ENCODE measurements at regions not wholly inside any gene's neighbourhood (a gene's known extent, or its start where the extent isn't known, plus 50 kb on each side); places are given as distances from the start of the nearest gene placed in this dataset.

GRCh38 chr12:115240251-115240650, 556.3 kb upstream of the TBX3 start:
- peaks cover 60% of the 10 kb centered on the region for H3K27me3 Mint-ChIP-seq
- DNase-seq (ENCODE audit: low spot score, unreplicated experiment), result no peak
- no peak overlapping the region for H3K27ac Mint-ChIP-seq
- no peak overlapping the region for H3K4me3 Mint-ChIP-seq (ENCODE audit: low read depth)
- no peaks in the 10 kb centered on the region for H3K9me3 Mint-ChIP-seq (ENCODE audit: low read depth)
- H3K36me3 Mint-ChIP-seq (ENCODE audit: insufficient read depth), result no peaks in the 10 kb centered on the region
- TF ChIP-seq CTCF (IDR thresholded peaks at IDR 0.05; ENCODE audit: unreplicated experiment), result no peak
- peaks cover 4% of the 10 kb centered on the region for H3K4me1 Mint-ChIP-seq (ENCODE audit: low read depth)

GRCh38 chr12:115235880-115236279, 551.9 kb upstream of the TBX3 start:
- Mint-ChIP-seq H3K27ac (no peak overlapping the region), H3K9me3 (ENCODE audit: low read depth) (no peaks in the 10 kb centered on the region), H3K36me3 (ENCODE audit: insufficient read depth) (no peaks in the 10 kb centered on the region), H3K4me3 (ENCODE audit: low read depth) (no peak overlapping the region), H3K4me1 (ENCODE audit: low read depth) (no peaks in the 10 kb centered on the region), H3K27me3 (peaks cover 39% of the 10 kb centered on the region)
- no peak for TF ChIP-seq CTCF (IDR thresholded peaks at IDR 0.05; ENCODE audit: unreplicated experiment)
- no peak for DNase-seq (ENCODE audit: low spot score, unreplicated experiment)

GRCh38 chr12:115233891-115234543, 550.0 kb upstream of the TBX3 start:
- Mint-ChIP-seq H3K27me3 (peaks cover 23% of the 10 kb centered on the region), H3K4me3 (ENCODE audit: low read depth) (no peak overlapping the region), H3K9me3 (ENCODE audit: low read depth) (no peaks in the 10 kb centered on the region), H3K27ac (no peak overlapping the region), H3K36me3 (ENCODE audit: insufficient read depth) (no peaks in the 10 kb centered on the region), H3K4me1 (ENCODE audit: low read depth) (no peaks in the 10 kb centered on the region)
- TF ChIP-seq CTCF (IDR thresholded peaks at IDR 0.05; ENCODE audit: unreplicated experiment), result no peak
- DNase-seq (ENCODE audit: low spot score, unreplicated experiment), result no peak

- H3K27me3 Mint-ChIP-seq, result peaks cover 18% of the 10 kb centered on the region
- H3K4me3 Mint-ChIP-seq (ENCODE audit: low read depth), result no peak overlapping the region
- DNase-seq (ENCODE audit: low spot score, unreplicated experiment), result no peak
- H3K36me3 Mint-ChIP-seq (ENCODE audit: insufficient read depth), result no peaks in the 10 kb centered on the region
- TF ChIP-seq CTCF (IDR thresholded peaks at IDR 0.05; ENCODE audit: unreplicated experiment), result no peak
- no peaks in the 10 kb centered on the region for H3K9me3 Mint-ChIP-seq (ENCODE audit: low read depth)
- H3K27ac Mint-ChIP-seq, result no peak overlapping the region
- no peaks in the 10 kb centered on the region for H3K4me1 Mint-ChIP-seq (ENCODE audit: low read depth)
Observed at GRCh38 chr12:115232455-115233156, 548.6 kb upstream of the TBX3 start.

- H3K27ac Mint-ChIP-seq, result no peak overlapping the region
Observed at GRCh38 chr12:115230606-115231005, 546.6 kb upstream of the TBX3 start.

More at GRCh38 chr12:115230606-115231005, 546.6 kb upstream of the TBX3 start:
- no peak for TF ChIP-seq CTCF (IDR thresholded peaks at IDR 0.05; ENCODE audit: unreplicated experiment)
- H3K36me3 Mint-ChIP-seq (ENCODE audit: insufficient read depth), result no peaks in the 10 kb centered on the region
- no peaks in the 10 kb centered on the region for H3K4me1 Mint-ChIP-seq (ENCODE audit: low read depth)
- H3K4me3 Mint-ChIP-seq (ENCODE audit: low read depth), result no peak overlapping the region
- DNase-seq (ENCODE audit: low spot score, unreplicated experiment), result no peak
- peaks cover 8% of the 10 kb centered on the region for H3K27me3 Mint-ChIP-seq
- no peaks in the 10 kb centered on the region for H3K9me3 Mint-ChIP-seq (ENCODE audit: low read depth)
